LNCAP (cell line): ENCODE measurements at regions not wholly inside any gene's neighbourhood (a gene's known extent, or its start where the extent isn't known, plus 50 kb on each side); places are given as distances from the start of the nearest gene placed in this dataset.

Experiments
- TF ChIP-seq, protein P1 (sequence below): fragments of 450-650 bp; IDR thresholded peaks from 2 replicates; pipeline ENCODE4 v1.5.1; 2017; ENCODE audit warnings: mild to moderate bottlenecking

DNA sequence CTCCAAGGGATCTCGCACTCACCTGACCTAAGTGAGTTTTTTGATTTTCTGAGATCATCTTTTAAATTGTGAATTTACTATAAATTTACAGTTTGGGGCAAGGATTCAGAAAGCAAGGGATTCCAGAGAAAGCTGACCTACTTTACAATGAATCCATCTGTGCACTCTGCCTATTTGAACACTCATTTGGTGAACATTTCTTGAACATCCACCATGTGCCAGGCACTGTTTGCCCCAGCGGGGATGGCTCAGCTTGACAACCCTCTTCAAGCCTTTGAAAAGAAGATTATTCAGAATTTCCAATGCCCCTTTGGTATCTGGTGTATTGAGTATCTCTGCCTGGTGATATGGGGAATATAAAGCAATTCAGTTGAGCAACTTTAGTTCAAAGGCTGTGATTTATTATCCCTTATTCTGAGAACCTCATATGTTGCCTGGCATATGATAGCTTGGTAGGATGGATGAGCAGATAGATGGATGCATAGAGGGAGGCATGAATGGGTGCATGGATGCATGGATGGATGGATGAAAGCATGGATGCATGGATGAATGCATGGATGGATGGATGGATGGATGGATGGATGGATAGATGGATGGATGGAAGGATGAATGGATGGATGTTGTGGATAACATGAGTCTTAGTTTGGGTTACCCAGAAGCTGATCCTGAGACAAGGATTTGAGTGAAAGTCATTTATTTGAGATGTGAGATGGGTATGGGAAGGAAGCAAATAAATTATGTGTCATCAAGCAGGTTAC, 149.7 kb upstream of the ZNF366 start:
- TF ChIP-seq, protein P1, sequence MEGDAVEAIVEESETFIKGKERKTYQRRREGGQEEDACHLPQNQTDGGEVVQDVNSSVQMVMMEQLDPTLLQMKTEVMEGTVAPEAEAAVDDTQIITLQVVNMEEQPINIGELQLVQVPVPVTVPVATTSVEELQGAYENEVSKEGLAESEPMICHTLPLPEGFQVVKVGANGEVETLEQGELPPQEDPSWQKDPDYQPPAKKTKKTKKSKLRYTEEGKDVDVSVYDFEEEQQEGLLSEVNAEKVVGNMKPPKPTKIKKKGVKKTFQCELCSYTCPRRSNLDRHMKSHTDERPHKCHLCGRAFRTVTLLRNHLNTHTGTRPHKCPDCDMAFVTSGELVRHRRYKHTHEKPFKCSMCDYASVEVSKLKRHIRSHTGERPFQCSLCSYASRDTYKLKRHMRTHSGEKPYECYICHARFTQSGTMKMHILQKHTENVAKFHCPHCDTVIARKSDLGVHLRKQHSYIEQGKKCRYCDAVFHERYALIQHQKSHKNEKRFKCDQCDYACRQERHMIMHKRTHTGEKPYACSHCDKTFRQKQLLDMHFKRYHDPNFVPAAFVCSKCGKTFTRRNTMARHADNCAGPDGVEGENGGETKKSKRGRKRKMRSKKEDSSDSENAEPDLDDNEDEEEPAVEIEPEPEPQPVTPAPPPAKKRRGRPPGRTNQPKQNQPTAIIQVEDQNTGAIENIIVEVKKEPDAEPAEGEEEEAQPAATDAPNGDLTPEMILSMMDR: no peak

DNA sequence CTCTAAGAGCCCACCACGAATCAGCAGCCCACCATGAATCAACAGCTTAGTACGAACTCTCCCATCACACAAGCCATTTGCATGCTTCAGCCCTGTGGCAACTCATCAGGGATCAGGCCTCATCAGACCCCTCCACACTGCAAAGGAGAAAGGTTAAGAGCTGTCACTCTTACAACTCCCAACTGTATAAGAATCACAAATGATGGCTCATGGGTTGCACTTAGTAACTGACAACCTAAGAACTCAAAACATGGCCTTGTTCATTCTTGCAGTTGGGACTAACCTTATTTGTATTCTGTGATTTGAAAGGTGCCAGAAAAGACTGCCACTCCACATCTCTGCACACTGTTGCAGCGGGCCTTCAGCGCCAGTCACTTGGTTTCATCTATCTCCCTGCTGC, 149.1 kb upstream of the ZNF366 start:
- TF ChIP-seq, protein P1: no peak

DNA sequence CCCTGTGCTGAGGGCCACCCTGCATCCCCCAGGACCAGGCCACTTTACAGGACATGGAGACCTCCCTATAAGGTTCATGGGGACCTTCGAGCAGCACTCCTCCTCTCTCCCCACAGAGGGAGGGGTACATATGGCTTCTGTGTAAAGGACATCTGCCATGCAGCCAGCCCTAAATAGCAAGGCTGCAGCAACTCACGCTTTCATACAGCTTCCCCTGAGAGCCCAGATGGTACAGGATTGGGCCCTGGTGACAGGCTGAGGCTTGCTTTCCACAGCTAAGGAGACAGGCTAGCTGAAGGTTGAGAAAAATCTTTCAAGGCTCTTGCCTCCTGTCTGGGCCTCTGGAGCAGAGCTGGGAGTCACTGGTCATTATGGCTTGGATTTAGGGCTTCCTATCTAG, 147.0 kb upstream of the ZNF366 start:
- TF ChIP-seq, protein P1: no peak

DNA sequence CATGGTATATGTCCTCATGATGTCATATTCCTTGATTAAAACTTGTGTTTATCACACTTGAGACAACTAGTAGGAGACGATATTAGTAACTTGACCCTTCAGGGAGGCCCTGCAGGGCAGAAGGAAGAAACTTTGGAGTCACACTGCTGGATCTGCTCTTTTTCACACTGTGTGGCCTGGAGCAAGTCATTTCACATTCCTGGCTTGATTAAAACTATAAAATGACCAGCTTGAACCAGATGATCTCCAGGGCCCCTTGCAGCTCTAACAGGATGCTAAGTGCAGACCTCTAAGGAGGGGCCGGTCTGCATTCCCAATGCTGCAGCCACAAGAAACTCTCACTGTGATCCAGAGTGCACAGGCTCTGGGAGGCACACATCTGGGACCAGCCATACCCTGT, 146.4 kb upstream of the ZNF366 start:
- TF ChIP-seq, protein P1: no peak

DNA sequence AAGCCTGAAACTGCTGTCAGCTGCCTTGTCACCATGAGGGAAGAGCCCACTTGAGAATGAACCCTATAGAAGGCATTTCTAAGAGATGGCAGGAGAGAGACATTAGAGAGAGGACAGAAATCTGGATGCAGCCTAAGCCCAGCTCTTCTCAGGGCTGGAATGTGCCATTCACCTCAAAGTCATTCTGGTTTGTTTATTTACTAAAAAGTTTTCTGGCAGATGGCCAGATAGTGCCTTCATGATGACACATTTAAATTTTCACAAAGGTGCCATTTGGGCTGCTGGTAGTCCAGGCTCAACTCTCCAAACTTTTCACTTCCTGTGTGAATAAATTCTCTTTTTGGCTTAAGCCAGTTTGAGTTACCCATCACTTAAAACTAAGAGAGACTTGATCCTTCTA, 144.6 kb upstream of the ZNF366 start:
- TF ChIP-seq, protein P1: no peak

DNA sequence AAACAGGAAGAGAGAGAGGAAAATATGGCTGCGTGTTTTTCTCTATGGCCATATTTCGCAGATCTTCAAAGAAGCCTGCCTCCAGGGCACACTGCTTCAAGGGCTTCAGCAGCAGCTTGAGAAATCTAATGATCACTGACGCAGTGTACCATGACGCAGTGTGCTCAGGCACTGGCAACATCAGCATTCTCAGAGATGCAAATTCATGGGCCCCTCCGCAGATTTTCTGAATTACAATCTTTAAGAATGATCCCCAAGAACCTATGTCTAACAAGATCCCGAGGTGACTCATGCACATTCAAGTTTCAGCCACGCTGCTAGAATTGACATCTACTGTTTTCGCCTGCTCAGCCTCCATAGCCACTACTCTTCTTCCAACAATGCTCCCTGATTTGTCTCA, 143.9 kb upstream of the ZNF366 start:
- TF ChIP-seq, protein P1: no peak

DNA sequence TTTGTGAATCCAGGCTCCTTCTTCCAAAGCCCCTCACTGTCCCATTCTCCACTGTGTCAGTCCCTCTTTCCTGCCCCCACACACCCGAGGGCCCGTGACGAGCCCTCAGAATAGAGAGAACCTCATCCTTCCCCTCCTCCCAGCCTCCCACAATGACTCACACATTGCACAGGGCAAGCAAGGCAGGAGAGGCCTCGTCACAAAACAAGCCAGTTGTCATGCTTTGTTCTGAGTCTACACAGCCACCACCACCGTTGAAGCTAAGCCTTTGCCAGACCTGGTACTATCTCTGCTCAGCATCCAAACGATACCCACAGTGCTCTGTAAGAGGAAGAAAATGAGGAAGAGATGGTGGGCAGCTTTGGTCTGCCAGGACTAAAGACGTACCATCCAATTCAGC, 142.2 kb upstream of the ZNF366 start:
- TF ChIP-seq, protein P1: no peak

DNA sequence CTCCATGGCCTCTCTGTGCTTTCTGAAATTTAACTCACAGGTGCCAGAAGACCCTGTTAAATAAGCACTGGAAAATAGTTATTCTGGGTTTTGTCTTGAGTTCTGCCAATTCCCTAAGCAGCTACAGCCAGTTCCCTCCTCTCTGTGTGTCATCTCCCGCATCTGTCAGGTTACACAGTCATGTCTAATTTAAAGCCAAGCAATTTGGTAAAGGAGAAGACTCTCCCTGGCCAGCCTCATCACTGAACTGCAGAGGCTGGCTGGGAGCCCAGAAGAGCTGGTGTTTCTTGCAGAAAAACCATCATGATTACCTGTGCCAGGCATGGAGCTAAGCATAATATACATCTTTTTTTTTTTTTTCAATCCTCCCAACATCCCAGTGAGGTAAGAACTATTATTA, 141.3 kb upstream of the ZNF366 start:
- TF ChIP-seq, protein P1: no peak
